Renal cortex interstitium (tissue), 11 donors: ENCODE measurements at regions not wholly inside any gene's neighbourhood (a gene's known extent, or its start where the extent isn't known, plus 50 kb on each side); places are given as distances from the start of the nearest gene placed in this dataset.
"Not testable (repeated sequence)": the region's sequence is repeated elsewhere in the genome, so short reads cannot be mapped to it uniquely, and the experiment has no call there.

Experiments
- DNase-seq, 11 donors: peaks; one replicate each; pipeline ENCODE4 v3.0.0-alpha.2; 2013; ENCODE audit warnings: low read depth in 9 of 11, low spot score in 4 of 11; ENCODE audit errors: extremely low read depth in 1 of 11

DNA sequence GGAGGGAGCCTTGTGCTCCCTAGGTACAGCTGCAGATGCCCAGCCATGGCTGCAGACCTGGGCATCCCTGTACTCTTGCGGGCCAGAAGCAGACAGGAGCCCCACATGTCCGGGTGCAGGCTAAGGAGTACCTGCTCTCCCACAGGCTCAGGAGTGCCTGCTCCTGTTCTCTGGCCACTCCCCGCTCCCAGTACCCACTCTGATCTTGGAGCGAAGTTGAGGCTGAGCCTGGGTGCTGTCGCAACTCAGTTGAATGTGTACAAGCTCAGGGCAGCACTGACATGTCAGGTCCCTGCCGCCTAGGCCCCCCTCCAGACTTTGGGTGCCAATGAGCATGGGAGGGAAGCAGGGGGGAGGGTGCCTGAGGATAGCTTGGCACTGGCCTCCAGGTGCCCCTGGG lies 666.9 kb downstream of the PLPP3 start:
- DNase-seq, result no peak

DNA sequence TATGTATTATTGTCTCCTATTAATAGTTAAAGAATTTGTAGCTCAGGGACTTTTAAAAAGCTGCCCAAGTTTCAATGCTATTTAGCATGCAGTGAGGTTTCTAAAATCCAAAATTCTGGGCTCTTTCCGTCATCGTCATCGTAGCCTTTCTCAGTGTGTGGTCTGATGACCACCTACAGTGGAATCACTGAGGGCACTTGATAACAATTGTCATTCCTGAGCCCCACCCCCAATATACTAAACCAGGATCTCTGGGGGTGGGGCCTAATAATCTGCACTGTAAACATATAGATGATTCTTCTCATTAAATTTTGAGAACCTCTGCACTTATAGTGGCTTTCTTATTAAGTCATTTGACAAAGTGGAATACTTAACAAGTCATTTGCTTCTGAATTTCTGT lies 674.8 kb downstream of the PLPP3 start:
- no peak for DNase-seq

DNA sequence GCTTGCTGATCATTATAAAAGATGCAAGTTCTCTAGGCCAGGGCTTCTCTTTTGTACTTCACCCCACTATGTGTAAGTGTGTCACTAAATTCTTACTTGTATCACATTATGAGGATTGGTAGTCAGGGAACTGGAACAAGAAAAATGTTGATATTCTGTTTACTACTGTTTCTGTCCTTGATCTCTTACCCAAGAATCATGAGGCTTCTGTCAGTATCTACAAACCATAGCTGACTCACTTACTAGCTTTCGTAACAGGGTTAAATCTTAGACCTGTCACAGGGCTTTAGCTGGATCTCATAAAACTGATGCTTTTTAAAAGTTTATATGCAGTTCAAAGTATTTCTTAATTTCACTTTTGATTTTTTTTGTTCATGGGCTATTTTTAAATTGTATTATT lies 681.2 kb downstream of the PLPP3 start:
- no peak for DNase-seq

DNA sequence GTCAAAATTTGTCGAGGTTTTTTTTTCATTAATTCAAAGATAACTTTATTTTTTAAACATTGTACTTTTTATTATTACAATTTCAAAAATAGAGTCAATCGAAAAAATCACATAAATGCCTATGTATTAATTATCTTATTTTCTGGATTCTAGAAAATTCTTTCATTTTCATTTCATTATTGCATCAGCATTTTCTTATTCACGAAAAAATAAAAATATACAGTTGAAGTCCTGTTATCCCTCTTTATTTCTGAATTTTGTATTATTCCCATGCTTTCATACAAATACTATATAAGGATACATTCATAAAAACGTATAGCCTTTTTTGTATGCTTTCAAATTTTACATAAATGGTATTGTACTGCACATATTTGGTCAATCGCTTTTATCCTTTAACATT lies 681.0 kb upstream of the USP24 start:
- DNase-seq, result no peak

DNA sequence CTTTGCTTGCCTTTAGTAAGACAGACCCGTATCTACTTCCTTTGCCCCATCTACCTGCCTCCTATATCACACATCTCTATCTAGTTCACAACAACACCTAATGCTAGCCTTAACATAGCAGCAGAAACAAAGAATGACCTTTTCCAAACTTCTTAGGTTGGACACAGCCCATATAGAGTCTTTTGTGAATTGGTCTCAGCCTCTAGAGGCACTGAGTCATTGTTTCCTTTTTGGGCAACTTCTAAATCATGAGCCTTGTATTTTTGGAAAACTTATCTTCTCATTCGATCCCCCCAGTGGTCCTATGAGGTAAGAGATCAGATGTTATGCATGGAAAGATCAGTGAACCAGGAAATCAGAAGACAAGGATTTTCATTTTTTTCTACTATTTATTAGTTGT lies 679.4 kb upstream of the USP24 start:
- DNase-seq, result no peak

DNA sequence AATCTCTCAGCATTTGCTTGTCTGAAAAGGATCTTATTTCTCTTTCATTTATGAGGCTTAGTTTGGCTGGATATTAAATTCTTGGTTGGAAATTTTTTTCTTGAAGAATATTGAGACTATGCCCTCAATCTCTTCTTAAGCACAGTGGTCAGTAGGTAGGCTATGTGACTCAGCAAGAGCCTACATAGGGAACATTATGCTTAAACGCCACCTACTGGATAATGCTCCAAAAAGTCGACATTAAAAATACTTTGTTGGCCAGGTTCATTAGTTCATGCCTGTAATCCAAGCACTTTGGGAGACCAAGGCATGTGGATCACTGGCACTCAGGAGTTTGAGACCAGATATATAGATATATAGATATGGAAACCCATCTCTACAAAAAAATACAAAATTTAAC lies 678.0 kb upstream of the USP24 start:
- no peak for DNase-seq

DNA sequence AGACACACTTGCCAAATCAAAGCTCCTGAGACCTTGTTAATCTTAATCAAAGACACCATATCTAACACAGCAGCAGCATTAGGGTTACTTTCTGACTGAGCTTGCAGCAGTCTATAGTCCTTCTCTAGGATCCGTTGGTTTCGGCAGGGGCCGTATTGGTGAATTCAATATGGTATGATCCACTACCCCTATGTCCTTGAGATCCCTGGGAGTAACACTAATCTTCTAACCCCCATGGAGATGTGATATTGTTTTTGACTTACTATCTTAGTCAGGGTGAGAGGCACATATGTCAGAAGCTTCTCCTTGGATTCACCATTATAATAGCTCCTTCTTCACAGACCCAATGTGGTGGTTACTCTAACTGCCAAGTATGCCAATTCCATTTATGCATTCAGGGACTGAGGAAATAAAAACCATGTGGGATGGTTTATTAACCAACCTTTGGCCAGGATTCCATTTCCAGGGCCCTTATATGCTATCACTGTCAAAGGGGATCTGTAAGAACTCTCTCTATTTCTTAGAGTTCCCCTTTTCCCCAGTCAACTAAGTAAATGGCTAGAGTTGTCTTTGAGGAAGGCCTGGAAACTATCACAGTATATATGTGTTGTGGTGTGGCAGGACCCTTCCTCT lies 673.6 kb upstream of the USP24 start:
- no peak for DNase-seq

DNA sequence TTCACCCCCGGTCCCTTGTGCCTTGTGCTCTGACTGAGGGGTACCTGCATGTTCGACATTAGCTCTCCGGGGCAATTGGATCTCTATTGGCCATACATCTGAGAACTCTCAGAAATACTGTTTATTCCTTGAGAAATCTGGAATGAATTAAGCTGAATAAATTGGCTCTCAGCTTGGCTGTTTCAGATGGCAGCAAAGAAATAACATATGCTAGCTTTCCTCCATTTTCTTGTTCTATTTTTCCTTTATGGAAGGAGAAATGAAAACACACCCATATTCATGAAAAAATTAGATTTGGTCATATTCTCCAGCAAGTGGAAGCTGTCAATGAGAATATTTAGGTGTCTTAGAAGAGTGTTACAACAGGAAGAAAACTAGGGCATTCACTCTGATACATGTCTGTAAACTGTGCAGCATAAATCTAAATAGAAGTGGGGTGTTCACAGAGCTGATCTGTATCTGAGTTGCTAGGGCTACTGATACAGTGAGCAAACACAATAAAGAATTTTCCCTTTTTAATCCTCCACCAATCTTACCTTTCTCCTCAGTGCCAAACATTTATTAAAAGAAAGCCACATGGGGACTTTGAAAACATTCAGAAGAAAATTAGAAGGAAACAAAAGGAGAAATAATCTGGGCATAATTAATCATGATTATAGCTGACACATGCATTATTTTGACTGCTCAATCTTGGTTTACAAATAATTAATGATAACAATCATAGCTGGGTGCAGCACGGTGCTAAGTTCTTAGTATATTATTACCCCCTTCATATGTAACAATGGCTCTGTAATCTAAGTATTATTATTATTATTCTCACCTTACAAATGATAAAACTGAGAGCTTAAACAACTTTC lies 671.9 kb upstream of the USP24 start:
- no peak for DNase-seq

DNA sequence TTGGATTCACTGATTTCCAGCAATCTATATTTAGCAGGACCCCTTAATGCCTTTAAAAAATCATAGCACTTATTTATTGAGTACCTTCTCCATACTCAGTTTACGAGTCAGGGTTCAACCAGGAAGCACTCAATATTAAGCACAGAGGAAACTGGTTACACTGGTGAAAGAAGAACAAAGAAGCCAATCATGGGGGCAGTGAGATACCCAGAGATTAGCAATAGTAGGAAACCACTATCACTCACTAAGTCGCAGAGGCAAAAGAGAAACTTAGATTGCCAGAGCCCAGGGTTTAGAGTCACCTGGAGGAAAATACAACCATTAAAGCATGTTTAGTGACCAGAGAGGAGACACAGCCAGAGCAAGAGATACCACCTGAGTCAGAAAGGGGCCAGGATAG lies 670.5 kb upstream of the USP24 start:
- no peak for DNase-seq

DNA sequence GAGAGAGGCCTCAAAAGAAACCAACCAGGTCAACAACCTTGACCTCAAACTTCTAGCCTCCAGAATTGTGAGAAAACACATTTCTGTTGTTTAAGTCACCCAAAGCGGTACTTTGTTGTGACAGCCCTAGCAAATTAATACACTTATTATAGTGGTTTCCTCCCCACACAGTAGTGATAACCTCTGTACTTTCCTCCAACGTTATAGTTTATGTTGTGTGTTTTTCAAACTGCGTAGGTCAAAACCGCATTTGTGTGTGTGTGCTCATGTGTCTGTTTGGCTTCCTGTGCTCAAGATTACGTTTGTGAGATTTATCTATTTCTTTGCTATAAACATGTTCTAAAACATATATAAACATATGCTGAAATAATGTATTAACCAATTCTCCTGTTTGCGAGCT lies 667.8 kb upstream of the USP24 start:
- DNase-seq, result no peak

DNA sequence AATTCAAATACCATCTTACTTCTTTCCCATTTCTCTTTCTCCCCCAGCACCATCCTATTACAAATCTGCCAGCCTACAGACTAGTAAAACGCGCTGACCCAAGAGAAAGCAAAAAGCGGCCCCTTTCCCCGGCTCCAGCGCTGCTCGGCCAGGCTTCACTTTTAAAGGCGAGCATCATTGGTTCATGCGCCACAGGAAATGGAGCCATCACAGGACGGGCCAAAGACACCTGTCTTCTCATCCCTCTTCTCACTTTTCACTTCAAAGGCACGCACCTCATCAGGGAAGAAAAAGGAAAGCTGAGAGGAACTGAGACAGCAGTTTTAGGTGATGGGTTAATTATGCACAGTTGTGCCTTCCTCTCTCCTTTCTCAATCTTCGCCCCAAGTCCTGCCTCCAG lies 664.2 kb upstream of the USP24 start:
- DNase-seq, result peak in 1 of 11 donors; percentile 31

DNA sequence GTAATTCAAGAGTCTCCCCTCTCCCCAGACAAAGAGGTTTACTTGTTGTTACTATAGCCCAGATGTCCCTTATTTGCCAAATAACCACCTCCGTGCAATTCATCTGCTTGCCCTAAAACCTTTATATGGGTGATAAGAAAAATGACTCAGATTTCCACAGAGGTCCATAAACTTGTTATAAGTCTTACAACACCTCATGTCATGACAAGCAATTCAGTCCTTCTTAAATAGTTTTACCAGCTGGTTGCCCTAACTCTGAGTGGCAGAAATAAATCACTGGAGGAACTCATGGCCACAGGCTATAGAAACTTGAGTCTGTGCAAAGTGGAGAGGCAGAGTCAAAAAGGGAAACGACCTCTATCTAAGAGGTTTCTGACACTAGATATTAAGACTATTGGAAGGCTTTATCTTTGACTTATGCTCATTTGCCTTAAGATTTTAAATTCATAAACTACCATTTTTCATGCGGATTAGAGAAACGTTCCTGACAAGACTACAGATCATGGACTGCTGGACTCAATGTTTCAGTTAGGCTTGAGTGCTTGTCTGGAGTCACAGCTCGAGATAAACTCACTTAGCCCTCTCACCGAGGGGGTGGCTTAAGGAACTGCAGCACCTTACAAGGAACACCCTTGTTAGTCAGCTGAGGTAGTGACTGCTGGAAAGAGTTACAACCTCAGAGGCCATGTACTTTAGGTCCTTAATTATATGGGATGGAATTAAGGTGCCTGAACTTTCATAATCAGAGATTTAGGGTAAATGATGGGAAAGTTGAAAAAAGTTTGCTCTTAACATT lies 662.5 kb upstream of the USP24 start:
- DNase-seq, result no peak

DNA sequence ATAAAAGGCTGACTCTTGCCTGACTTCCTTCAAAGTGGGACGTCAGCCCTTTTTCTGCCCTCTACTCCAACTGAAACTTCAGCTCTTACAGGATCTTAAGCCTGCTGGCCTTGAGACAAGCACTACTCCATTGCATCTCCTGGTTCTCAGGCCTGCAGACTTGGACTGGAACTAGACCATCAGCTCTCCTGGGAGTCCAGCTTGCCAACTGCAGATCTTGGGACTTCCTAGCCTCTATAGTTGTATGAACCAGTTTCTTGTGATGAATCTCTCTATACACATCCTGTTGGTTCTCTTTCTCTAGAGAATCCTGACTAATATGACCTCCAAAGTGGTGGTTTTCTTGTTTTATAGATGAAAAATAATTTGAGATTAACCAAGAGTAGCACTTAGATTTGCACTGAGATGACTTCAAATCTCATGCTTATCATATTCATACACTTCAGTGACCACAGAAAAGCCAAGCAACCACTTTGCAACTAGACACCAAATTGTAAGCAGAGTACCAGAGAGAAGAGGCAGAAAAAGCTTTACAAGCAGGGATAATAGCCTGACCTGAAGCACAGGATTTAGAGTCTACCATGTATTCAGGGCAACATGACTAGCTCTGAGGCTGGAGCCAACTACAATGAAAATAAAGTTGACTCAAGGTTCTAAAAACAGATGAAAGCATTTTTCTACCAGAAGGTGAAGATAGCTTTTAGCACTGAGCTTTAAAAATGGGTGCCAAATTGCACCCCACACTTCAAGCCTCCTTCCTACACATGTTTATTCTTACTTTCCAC lies 661.3 kb upstream of the USP24 start:
- DNase-seq, result no peak

DNA sequence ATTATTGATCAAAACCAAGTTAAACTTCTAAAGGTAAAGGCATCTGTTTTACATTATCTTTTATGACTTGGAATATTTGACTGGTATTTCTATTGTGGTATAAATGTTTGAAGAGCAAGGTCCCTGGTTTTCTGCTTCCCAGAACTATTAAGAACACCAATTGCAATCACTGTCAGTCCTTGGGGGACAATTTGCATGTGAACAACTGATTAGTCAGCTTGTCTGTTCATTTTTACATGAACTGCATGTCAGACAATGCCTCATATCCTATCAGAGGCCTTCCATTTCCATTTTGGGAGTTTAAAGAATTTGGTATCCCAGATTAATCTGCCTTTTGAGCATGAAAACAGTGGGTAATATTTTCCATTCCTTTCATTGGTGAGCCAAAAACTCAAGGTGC lies 654.9 kb upstream of the USP24 start:
- DNase-seq, result no peak

DNA sequence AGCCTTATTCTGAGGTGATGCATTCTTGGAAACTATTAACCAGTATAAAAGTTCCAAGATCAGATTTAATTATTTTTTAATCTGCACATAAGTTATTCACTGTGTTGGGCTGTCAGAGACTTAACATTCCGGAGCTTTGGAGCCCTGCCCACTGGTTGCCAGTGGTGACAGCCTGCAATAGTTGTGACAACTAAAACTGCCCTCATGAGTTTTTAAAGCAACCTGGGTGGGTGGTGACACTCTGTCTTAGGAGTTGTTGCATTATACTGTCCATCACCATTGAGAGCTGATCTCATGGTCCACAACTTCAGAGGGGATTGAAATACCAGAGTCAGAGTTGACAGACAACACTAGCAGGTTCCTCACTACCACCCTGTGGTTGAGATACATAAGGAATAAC lies 653.9 kb upstream of the USP24 start:
- peak in 6 of 11 donors; percentile 35 to 56 (median 44) for DNase-seq

DNA sequence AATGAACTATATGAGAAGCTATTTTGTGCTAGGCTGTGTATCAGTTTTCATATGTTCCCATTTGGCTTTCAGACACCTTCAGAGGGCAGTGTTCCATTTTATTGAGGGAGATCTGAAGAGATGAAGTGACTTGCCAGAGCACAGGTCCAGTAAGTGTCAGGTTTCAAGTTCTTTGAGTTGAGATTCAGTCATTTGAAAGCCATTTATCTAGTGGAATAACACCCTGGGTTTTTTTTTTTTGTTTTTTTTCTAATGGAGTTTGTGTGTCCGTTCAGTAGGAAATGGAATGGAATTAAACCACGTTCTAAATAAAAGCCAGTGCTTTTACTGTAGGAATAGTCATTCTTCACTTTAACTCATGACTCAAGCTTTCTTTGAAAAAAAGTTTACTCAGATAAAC lies 652.9 kb upstream of the USP24 start:
- DNase-seq, result peak in 3 of 11 donors; percentile 24 to 35 (median 35)

DNA sequence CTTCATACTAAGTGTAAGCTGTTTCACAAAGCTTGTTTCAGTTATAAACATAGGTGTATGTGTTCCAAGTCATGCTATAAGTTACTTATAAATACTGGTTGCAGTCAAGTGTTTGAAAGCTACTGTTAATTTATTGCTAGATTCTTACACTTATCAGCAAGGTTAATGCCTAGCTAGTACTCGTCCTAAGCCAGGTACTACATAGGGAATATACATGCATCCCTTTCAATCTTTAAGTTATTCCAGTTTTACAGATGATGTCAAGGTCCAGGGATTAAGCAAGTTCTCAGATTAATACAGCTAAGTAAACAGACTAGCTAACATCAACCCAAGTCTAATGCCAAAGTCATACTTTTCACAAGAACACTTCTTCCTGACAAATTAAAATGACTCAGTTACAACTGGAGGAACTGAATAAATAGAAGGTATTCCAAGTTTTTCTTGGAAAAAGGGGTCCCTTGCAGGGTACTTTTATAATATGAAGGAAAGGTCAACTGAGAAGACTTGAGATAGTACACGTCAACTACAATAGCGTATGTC lies 652.2 kb upstream of the USP24 start:
- DNase-seq, result no peak

DNA sequence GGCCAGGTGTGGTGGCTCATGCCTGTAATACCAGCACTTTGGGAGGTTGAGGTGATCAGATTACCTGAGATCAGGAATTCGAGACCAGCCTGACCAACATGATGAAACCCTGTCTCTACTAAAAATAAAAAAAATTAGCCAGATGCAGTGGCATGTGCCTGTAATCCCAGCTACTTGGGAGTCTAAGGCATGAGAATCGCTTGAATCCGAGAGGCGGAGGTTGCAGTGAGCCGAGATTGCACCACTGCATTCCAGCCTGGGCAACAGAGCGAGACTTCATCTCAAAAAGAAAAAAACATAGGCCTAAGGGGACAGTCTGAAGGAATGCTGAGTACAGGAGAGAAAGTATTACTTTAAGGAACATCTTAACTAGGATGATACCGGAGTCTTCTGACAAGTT lies 650.6 kb upstream of the USP24 start:
- not testable (repeated sequence) for DNase-seq

DNA sequence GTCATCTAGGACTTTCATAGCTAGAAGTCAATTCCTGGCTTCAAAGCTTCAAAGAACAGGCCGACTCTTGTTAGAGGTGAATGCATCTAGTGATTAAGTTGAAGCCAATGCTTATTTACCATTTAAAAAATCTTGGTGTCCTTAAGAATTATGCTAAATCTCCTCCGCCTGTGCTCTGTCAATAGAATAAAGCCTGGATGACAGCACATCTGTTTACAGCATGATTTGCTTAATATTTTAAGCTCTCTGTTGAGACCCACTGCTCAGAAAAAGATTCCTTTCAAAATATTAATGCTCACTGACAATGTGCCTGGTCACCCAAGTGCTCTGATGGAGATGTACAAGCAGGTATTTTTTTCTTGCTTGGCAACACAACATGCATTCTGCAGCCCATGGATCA lies 649.1 kb upstream of the USP24 start:
- DNase-seq, result no peak
